ENCODE measurements at regions not wholly inside any gene's neighbourhood (a gene's known extent, or its start where the extent isn't known, plus 50 kb on each side); places are given as distances from the start of the nearest gene placed in this dataset.

- Histone ChIP-seq H2AFZ (replicated peaks; ENCODE audit: low read length, poor library complexity) (no peak overlapping the region), H2AK5ac (ENCODE audit: low read depth, low read length) (no peak overlapping the region), H2BK20ac (ENCODE audit: low read depth, low read length) (no peak overlapping the region), H4K20me1 (ENCODE audit: insufficient read depth, low read length) (no peaks in the 10 kb centered on the region), H3K27ac (ENCODE audit: insufficient read depth, low read length) (no peak overlapping the region), H2BK120ac (ENCODE audit: low read depth, low read length) (no peak overlapping the region), H2BK15ac (ENCODE audit: low read depth, low read length) (no peak overlapping the region), H4K5ac (ENCODE audit: low read depth, low read length) (no peak overlapping the region), H3K79me1 (ENCODE audit: low read depth in 1 of 2, low read length in 2 of 2) (no peaks in the 10 kb centered on the region), H3K4me1 (ENCODE audit: control insufficient read depth, insufficient read depth, low read length) (no peaks in the 10 kb centered on the region), H3K36me3 (ENCODE audit: control insufficient read depth, insufficient read depth, low read length) (no peaks in the 10 kb centered on the region), H3K18ac (ENCODE audit: low read depth, low read length) (no peak overlapping the region), H2BK5ac (ENCODE audit: low read depth, low read length, poor library complexity, severe bottlenecking) (no peak overlapping the region), H3K27me3 (ENCODE audit: control insufficient read depth, insufficient read depth, low read length) (no peaks in the 10 kb centered on the region), H3K9ac (ENCODE audit: low read depth, low read length) (no peak overlapping the region), H3K9me1 (ENCODE audit: insufficient read depth, low read length) (no peaks in the 10 kb centered on the region), H3K4me2 (ENCODE audit: low read depth, low read length) (no peak overlapping the region), H2AK9ac (replicated peaks; ENCODE audit: low read depth, low read length, poor library complexity) (no peak overlapping the region), H3K4ac (ENCODE audit: low read depth, low read length) (no peak overlapping the region), H3K9me3 (ENCODE audit: control insufficient read depth, insufficient read depth, low read length) (peaks cover 17% of the 10 kb centered on the region), H4K91ac (ENCODE audit: insufficient read depth, low read depth, low read length) (no peak overlapping the region), H3K56ac (ENCODE audit: extremely low read depth, insufficient read depth, low read length) (no peak overlapping the region), H3K14ac (replicated peaks; ENCODE audit: low read depth, low read length) (no peak overlapping the region), H3K23ac (ENCODE audit: low read depth, low read length) (no peak overlapping the region), H4K8ac (ENCODE audit: low read depth in 2 of 2, low read length in 2 of 2) (no peak overlapping the region), H3K4me3 (ENCODE audit: insufficient read depth, low read depth, low read length) (no peak overlapping the region)
- intact Hi-C loops (cut with micrococcal nuclease) = no loop called here
- dilution Hi-C loops (cut with HindIII; ENCODE audit: low sequenced_read_pairs, unreplicated experiment) = no loop called here
- ChIA-PET POLR2A (ENCODE audit: unreplicated experiment) (no interaction called here), CTCF (no interaction called here)
- in situ Hi-C loops (cut with MboI; ENCODE audit: low sequenced_read_pairs) = no loop called here
- DNase-seq (no peak), ATAC-seq (ENCODE audit: low read depth) (no peak)
- BruUV-seq (replicated peaks) = no TSS peak
- 80% methylated on average over 1 of the region's 9 CpGs; no CpG with 5 or more reads in 1 of the 2 experiments for WGBS, 2 experiments (ENCODE audit: extremely low coverage in 2 of 2, insufficient read length in 1 of 2)
- no peak for TF ChIP-seq FOS (IDR thresholded peaks at IDR 0.05; ENCODE audit: low read depth, low read length)
- TF ChIP-seq SMC3 (IDR thresholded peaks at IDR 0.05; ENCODE audit: low read depth, low read length) = no peak
- TF ChIP-seq ELK1 (IDR thresholded peaks at IDR 0.05; ENCODE audit: borderline replicate concordance, low read depth, low read length) = no peak
- TF ChIP-seq CHD1 (IDR thresholded peaks at IDR 0.05; ENCODE audit: low read depth, low read length) = no peak
- no peak for TF ChIP-seq MAZ (IDR thresholded peaks at IDR 0.05; ENCODE audit: borderline replicate concordance, low read depth, low read length)
- no peak for TF ChIP-seq CEBPB (IDR thresholded peaks at IDR 0.05; ENCODE audit: low read depth, low read length)
- TF ChIP-seq CTCF (conservative IDR thresholded peaks at IDR 0.05; ENCODE audit: low read depth, low read length) = no peak
- TF ChIP-seq NFE2L2 (IDR thresholded peaks at IDR 0.05; ENCODE audit: low read depth, low read length) = no peak
- TF ChIP-seq MXI1 (IDR thresholded peaks at IDR 0.05; ENCODE audit: borderline replicate concordance, low read depth, low read length) = no peak
- no peak for TF ChIP-seq USF2 (IDR thresholded peaks at IDR 0.05; ENCODE audit: low read depth, low read length)
- no peak for TF ChIP-seq BHLHE40 (IDR thresholded peaks at IDR 0.05; ENCODE audit: low read depth, low read length)
- no peak for TF ChIP-seq POLR2A (IDR thresholded peaks at IDR 0.05; ENCODE audit: low read depth, low read length)
- TF ChIP-seq RAD21 (IDR thresholded peaks at IDR 0.05; ENCODE audit: low read length) = no peak
- no peak for TF ChIP-seq RFX5 (IDR thresholded peaks at IDR 0.05; ENCODE audit: low read depth, low read length)
- TF ChIP-seq RCOR1 (IDR thresholded peaks at IDR 0.05; ENCODE audit: insufficient replicate concordance, low read length) = no peak
These were observed 407.1 kb upstream of the MCTP2 start for GRCh38 chr15:93823971-93824913.
